ENCODE measurements at regions not wholly inside any gene's neighbourhood (a gene's known extent, or its start where the extent isn't known, plus 50 kb on each side); places are given as distances from the start of the nearest gene placed in this dataset.

DNA sequence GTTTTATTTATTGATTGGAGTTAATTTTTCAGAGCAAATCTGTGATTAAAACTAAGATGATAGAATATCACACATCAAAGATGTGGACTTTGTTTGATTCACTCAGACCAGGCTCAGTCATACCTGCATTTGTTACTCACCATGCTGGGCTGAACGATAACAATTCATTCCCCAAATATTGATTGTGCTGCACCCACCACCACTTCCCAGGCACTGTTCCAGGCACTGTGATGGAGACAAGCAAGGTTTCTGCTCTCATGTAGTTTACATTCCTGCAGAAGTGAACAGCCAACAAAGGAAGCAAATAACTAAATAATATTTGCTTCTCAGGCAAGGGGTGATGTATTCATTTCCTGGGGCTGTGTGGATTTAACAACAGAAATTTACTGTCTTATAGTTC lies 428.3 kb downstream of the DNAH5 start:
- Histone ChIP-seq H3K27ac (no peak overlapping the region), H3K4me3 (no peak overlapping the region), H4K20me1 (ENCODE audit: insufficient read depth, poor library complexity, severe bottlenecking) (no peaks in the 10 kb centered on the region), H2AFZ (no peak overlapping the region), H3K9me2 (replicated peaks; ENCODE audit: insufficient read depth) (no peaks in the 10 kb centered on the region), H3K36me3 (replicated peaks; ENCODE audit: insufficient read depth, low read depth) (no peaks in the 10 kb centered on the region), H3K4me2 (no peak overlapping the region), H3K79me2 (no peaks in the 10 kb centered on the region), H3K4me1 (ENCODE audit: insufficient read depth) (peaks cover under 1% of the 10 kb centered on the region), H3K9me3 (ENCODE audit: low read depth) (no peaks in the 10 kb centered on the region), H3K27me3 (no peaks in the 10 kb centered on the region)
- TF ChIP-seq EZH2phosphoT487 (IDR thresholded peaks at IDR 0.05; ENCODE audit: low read depth, severe bottlenecking, unreplicated experiment) (no peak), CTCF (IDR thresholded peaks at IDR 0.05; ENCODE audit: poor library complexity) (no peak), EZH2 (IDR thresholded peaks at IDR 0.05; ENCODE audit: borderline replicate concordance) (no peak)
- WGBS (ENCODE audit: low lambda C conversion rate, missing lambda C conversion rate) = 84% methylated on average over 1 of the region's 1 CpG
- DNase-seq (ENCODE audit: low spot score) = no peak

DNA sequence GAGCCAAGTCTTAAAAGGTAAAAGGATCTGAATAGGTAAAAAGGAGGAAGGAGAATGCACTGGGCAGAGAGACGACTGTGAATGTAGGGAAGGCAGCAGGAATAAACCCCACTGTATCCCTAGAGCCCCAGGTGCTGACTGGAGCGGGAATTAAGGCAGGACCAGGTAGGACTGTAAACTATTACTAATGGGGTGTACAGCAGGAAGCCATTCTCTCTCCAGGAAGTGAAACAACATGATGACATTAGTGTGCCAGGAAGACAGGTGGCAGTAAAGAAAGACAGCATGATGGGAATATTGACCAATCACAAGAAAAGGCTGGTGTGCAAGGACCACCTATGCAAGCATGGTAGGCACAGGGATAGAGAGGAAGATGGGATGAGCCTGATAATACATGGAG lies 433.0 kb downstream of the DNAH5 start:
- Histone ChIP-seq H3K4me2 (no peak overlapping the region), H3K4me1 (ENCODE audit: insufficient read depth) (peaks cover 5% of the 10 kb centered on the region), H4K20me1 (ENCODE audit: insufficient read depth, poor library complexity, severe bottlenecking) (no peaks in the 10 kb centered on the region), H3K27ac (no peak overlapping the region), H3K9me2 (replicated peaks; ENCODE audit: insufficient read depth) (no peaks in the 10 kb centered on the region), H3K9me3 (ENCODE audit: low read depth) (no peaks in the 10 kb centered on the region), H3K27me3 (no peaks in the 10 kb centered on the region), H3K4me3 (no peak overlapping the region), H3K79me2 (no peaks in the 10 kb centered on the region), H2AFZ (no peak overlapping the region), H3K36me3 (replicated peaks; ENCODE audit: insufficient read depth, low read depth) (no peaks in the 10 kb centered on the region)
- no peak for DNase-seq (ENCODE audit: low spot score)
- no peak for TF ChIP-seq EZH2 (IDR thresholded peaks at IDR 0.05; ENCODE audit: borderline replicate concordance)
- TF ChIP-seq CTCF (IDR thresholded peaks at IDR 0.05; ENCODE audit: poor library complexity) = no peak
- TF ChIP-seq EZH2phosphoT487 (IDR thresholded peaks at IDR 0.05; ENCODE audit: low read depth, severe bottlenecking, unreplicated experiment) = no peak
- WGBS (ENCODE audit: low lambda C conversion rate, missing lambda C conversion rate) = 70% methylated on average over 2 of the region's 2 CpGs

- Histone ChIP-seq H3K4me1 (ENCODE audit: insufficient read depth) (peaks cover 5% of the 10 kb centered on the region), H2AFZ (no peak overlapping the region), H3K79me2 (no peaks in the 10 kb centered on the region), H3K27ac (no peak overlapping the region), H4K20me1 (ENCODE audit: insufficient read depth, poor library complexity, severe bottlenecking) (no peaks in the 10 kb centered on the region), H3K9me2 (replicated peaks; ENCODE audit: insufficient read depth) (no peaks in the 10 kb centered on the region), H3K36me3 (replicated peaks; ENCODE audit: insufficient read depth, low read depth) (no peaks in the 10 kb centered on the region), H3K27me3 (no peaks in the 10 kb centered on the region), H3K4me2 (no peak overlapping the region), H3K4me3 (no peak overlapping the region), H3K9me3 (ENCODE audit: low read depth) (no peaks in the 10 kb centered on the region)
- 52% methylated on average over 4 of the region's 4 CpGs for WGBS (ENCODE audit: low lambda C conversion rate, missing lambda C conversion rate)
- DNase-seq (ENCODE audit: low spot score) = peak; percentile 40
- no peak for TF ChIP-seq EZH2phosphoT487 (IDR thresholded peaks at IDR 0.05; ENCODE audit: low read depth, severe bottlenecking, unreplicated experiment)
- no peak for TF ChIP-seq CTCF (IDR thresholded peaks at IDR 0.05; ENCODE audit: poor library complexity)
- no peak for TF ChIP-seq EZH2 (IDR thresholded peaks at IDR 0.05; ENCODE audit: borderline replicate concordance)
Observed at GRCh38 chr5:13510616-13511015, 433.9 kb downstream of the DNAH5 start.

DNA sequence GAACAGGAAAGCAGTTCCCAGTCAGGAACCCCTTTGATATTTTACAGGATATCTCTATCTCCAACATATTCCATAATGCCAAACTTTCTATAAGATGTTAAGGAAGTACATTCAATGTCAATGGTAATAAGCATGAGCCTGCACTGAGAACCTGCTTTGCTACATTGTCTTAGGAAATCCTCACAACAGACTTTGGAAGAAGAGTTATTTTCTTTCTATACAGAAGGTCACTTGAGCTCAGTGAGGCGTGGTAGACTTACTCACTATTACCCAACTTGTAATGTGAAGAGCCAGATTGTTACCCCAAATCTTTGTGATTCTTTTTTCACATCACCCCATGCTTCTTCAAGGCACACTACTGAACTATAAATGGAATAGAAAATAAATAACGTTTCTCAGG lies 435.9 kb downstream of the DNAH5 start:
- no peak overlapping the region for H2AFZ ChIP-seq
- no peaks in the 10 kb centered on the region for H3K79me2 ChIP-seq
- H4K20me1 ChIP-seq (ENCODE audit: insufficient read depth, poor library complexity, severe bottlenecking) = no peaks in the 10 kb centered on the region
- TF ChIP-seq CTCF (IDR thresholded peaks at IDR 0.05; ENCODE audit: poor library complexity) = no peak
- TF ChIP-seq EZH2phosphoT487 (IDR thresholded peaks at IDR 0.05; ENCODE audit: low read depth, severe bottlenecking, unreplicated experiment) = no peak
- no peak for TF ChIP-seq EZH2 (IDR thresholded peaks at IDR 0.05; ENCODE audit: borderline replicate concordance)
- H3K36me3 ChIP-seq (replicated peaks; ENCODE audit: insufficient read depth, low read depth) = no peaks in the 10 kb centered on the region
- H3K4me3 ChIP-seq = no peak overlapping the region
- peaks cover 5% of the 10 kb centered on the region for H3K4me1 ChIP-seq (ENCODE audit: insufficient read depth)
- no peaks in the 10 kb centered on the region for H3K9me2 ChIP-seq (replicated peaks; ENCODE audit: insufficient read depth)
- H3K27me3 ChIP-seq = no peaks in the 10 kb centered on the region
- WGBS (ENCODE audit: low lambda C conversion rate, missing lambda C conversion rate) = 89% methylated on average over 2 of the region's 2 CpGs
- DNase-seq (ENCODE audit: low spot score) = no peak
- H3K9me3 ChIP-seq (ENCODE audit: low read depth) = no peaks in the 10 kb centered on the region
- no peak overlapping the region for H3K4me2 ChIP-seq
- no peak overlapping the region for H3K27ac ChIP-seq

Data from hepatocyte (in vitro differentiated cells).